Gastrocnemius medialis (tissue), 4 donors: ENCODE measurements at regions not wholly inside any gene's neighbourhood (a gene's known extent, or its start where the extent isn't known, plus 50 kb on each side); places are given as distances from the start of the nearest gene placed in this dataset.
"Not testable (repeated sequence)": the region's sequence is repeated elsewhere in the genome, so short reads cannot be mapped to it uniquely, and the experiment has no call there.

ENCODE experiments used
- POLR2A ChIP-seq, 2 donors: fragments of 450-650 bp; IDR thresholded peaks; one replicate each; pipeline ENCODE4 v1.6.1; 2017; ENCODE audit warnings: antibody characterized with exemption in 2 of 2, mild to moderate bottlenecking in 2 of 2, moderate library complexity in 2 of 2
- TF ChIP-seq, protein P1 (sequence below), 5 experiments: fragments of 450-650 bp in 3 of 5; fragments of 200-600 bp in 2 of 5; sonication (generic) in 2 of 5; IDR thresholded peaks in 4 of 5; conservative IDR thresholded peaks in 1 of 5; 1 replicate in 4 of 5; 2 replicates in 1 of 5; pipeline ENCODE4 v1.5.1; 2016 to 2019; ENCODE audit warnings: antibody characterized with exemption in 5 of 5, mild to moderate bottlenecking in 3 of 5, moderate library complexity in 3 of 5

DNA sequence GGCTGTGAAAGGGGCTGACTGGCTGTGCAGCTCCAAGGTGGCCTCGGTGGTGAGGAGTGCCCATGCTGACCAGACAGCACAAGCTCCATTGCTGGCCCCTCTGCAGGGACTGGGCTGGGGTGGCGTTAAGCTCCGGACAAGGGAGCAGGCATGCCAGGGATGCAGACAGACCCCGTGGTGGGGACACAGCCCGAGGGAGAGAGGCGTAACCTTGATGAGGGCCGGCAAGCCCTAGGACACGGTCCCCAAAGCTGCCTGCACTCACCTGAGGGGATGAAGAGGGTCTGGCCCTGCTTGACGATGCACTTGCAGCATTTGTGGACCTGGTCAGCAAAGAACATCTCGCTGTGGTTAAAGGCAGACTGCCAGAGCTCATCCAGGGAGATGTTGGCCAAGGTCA is 217.9 kb downstream of the TUBA3C start:
- TF ChIP-seq, protein P1, sequence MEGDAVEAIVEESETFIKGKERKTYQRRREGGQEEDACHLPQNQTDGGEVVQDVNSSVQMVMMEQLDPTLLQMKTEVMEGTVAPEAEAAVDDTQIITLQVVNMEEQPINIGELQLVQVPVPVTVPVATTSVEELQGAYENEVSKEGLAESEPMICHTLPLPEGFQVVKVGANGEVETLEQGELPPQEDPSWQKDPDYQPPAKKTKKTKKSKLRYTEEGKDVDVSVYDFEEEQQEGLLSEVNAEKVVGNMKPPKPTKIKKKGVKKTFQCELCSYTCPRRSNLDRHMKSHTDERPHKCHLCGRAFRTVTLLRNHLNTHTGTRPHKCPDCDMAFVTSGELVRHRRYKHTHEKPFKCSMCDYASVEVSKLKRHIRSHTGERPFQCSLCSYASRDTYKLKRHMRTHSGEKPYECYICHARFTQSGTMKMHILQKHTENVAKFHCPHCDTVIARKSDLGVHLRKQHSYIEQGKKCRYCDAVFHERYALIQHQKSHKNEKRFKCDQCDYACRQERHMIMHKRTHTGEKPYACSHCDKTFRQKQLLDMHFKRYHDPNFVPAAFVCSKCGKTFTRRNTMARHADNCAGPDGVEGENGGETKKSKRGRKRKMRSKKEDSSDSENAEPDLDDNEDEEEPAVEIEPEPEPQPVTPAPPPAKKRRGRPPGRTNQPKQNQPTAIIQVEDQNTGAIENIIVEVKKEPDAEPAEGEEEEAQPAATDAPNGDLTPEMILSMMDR (IDR thresholded peaks at IDR 0.05 in 4 of 5, conservative IDR thresholded peaks at IDR 0.05 in 1 of 5), result not testable (repeated sequence)
- not testable (repeated sequence) for TF ChIP-seq POLR2A (IDR thresholded peaks at IDR 0.05)
